SK-N-SH treated with all-trans-retinoic acid at 6 μM for 48 hours (cell line): ENCODE measurements at regions not wholly inside any gene's neighbourhood (a gene's known extent, or its start where the extent isn't known, plus 50 kb on each side); places are given as distances from the start of the nearest gene placed in this dataset.

Experiments
- ATAC-seq: fragments of 200-7000 bp; cut with Tn5 transposase; 3 replicates; pipeline ENCODE4 v1.9.1; 2020; ENCODE audit warnings: mild to moderate bottlenecking, moderate library complexity
- ARNTL ChIP-seq: fragments of 450-650 bp; formaldehyde crosslinking; IDR thresholded peaks from 2 replicates; pipeline ENCODE4 v1.5.0; 2020; ENCODE audit warnings: low read depth, mild to moderate bottlenecking, moderate library complexity, borderline replicate concordance
- BACH2 ChIP-seq: fragments of 250-450 bp; sonication (Bioruptor Pico); IDR thresholded peaks from 2 replicates; pipeline ENCODE4 v1.9.0; 2021; ENCODE audit warnings: mild to moderate bottlenecking, borderline replicate concordance
- CSDC2 ChIP-seq: fragments of 250-450 bp; sonication (Bioruptor Pico); IDR thresholded peaks from 2 replicates; pipeline ENCODE4 v1.5.0; 2020; ENCODE audit warnings: mild to moderate bottlenecking, moderate library complexity
- ESRRG ChIP-seq: fragments of 250-450 bp; sonication (Bioruptor Pico); IDR thresholded peaks from 2 replicates; pipeline ENCODE4 v1.6.1; 2021; ENCODE audit warnings: mild to moderate bottlenecking
- GLIS3 ChIP-seq: fragments of 250-450 bp; sonication (Bioruptor Pico); IDR thresholded peaks from 2 replicates; pipeline ENCODE4 v1.5.0; 2020; ENCODE audit warnings: mild to moderate bottlenecking, moderate library complexity
- ISL1 ChIP-seq: fragments of 250-450 bp; sonication (Bioruptor Pico); IDR thresholded peaks from 2 replicates; pipeline ENCODE4 v2.1.2; 2022; ENCODE audit warnings: mild to moderate bottlenecking, moderate library complexity
- OSR1 ChIP-seq: fragments of 250-450 bp; sonication (Bioruptor Pico); IDR thresholded peaks from 2 replicates; pipeline ENCODE4 v1.8.0; 2022; ENCODE audit warnings: moderate library complexity, mild to moderate bottlenecking, inconsistent platforms
- PATZ1 ChIP-seq: fragments of 250-450 bp; sonication (Bioruptor Pico); IDR thresholded peaks from 2 replicates; pipeline ENCODE4 v1.8.0; 2020; ENCODE audit warnings: mild to moderate bottlenecking, moderate library complexity, borderline replicate concordance
- POU6F1 ChIP-seq: fragments of 250-450 bp; sonication (Bioruptor Pico); IDR thresholded peaks from 2 replicates; pipeline ENCODE4 v1.8.0; 2021; ENCODE audit warnings: low read depth, mild to moderate bottlenecking, moderate library complexity, borderline replicate concordance
- RARB ChIP-seq: fragments of 250-450 bp; sonication (Bioruptor Pico); IDR thresholded peaks from 2 replicates; pipeline ENCODE4 v1.8.0; 2021; ENCODE audit warnings: mild to moderate bottlenecking, moderate library complexity
- SNAI2 ChIP-seq: fragments of 250-450 bp; sonication (Bioruptor Pico); IDR thresholded peaks from 2 replicates; pipeline ENCODE4 v1.5.0; 2020; ENCODE audit warnings: mild to moderate bottlenecking, moderate library complexity
- TCF4 ChIP-seq: fragments of 250-450 bp; sonication (Bioruptor Pico); IDR thresholded peaks from 2 replicates; pipeline ENCODE4 v1.8.0; 2021; ENCODE audit warnings: mild to moderate bottlenecking, moderate library complexity, borderline replicate concordance
- TOX ChIP-seq: fragments of 250-450 bp; sonication (Bioruptor Pico); IDR thresholded peaks from 2 replicates; pipeline ENCODE4 v1.8.0; 2021; ENCODE audit warnings: mild to moderate bottlenecking, moderate library complexity, borderline replicate concordance
- ZC3H10 ChIP-seq: fragments of 250-450 bp; sonication (Bioruptor Pico); IDR thresholded peaks from 2 replicates; pipeline ENCODE4 v1.5.1; 2021; ENCODE audit warnings: mild to moderate bottlenecking, moderate library complexity
- ZFP3 ChIP-seq: fragments of 250-450 bp; sonication (Bioruptor Pico); IDR thresholded peaks from 2 replicates; pipeline ENCODE4 v1.5.0; 2020; ENCODE audit warnings: mild to moderate bottlenecking, moderate library complexity
- ZFP30 ChIP-seq: fragments of 450-650 bp; formaldehyde crosslinking; IDR thresholded peaks from 2 replicates; pipeline ENCODE4 v1.5.0; 2022; ENCODE audit warnings: mild to moderate bottlenecking, moderate library complexity
- ZNF565 ChIP-seq: fragments of 450-650 bp; formaldehyde crosslinking; conservative IDR thresholded peaks from 2 replicates; pipeline ENCODE4 v1.5.0; 2020; ENCODE audit warnings: low read depth, mild to moderate bottlenecking, moderate library complexity
- ZNF70 ChIP-seq: fragments of 450-650 bp; formaldehyde crosslinking; IDR thresholded peaks from 2 replicates; pipeline ENCODE4 v1.5.0; 2020; ENCODE audit warnings: mild to moderate bottlenecking, moderate library complexity
- ZNF8 ChIP-seq: fragments of 450-650 bp; formaldehyde crosslinking; IDR thresholded peaks from 2 replicates; pipeline ENCODE4 v1.5.0; 2020; ENCODE audit warnings: mild to moderate bottlenecking, moderate library complexity
- TF ChIP-seq, protein P1 (sequence below): fragments of 250-450 bp; sonication (Bioruptor Pico); IDR thresholded peaks from 2 replicates; pipeline ENCODE4 v1.5.1; 2020; ENCODE audit warnings: low read depth, mild to moderate bottlenecking, moderate library complexity
- TF ChIP-seq, protein P2 (sequence below): fragments of 250-450 bp; sonication (Bioruptor Pico); IDR thresholded peaks from 2 replicates; pipeline ENCODE4 v1.5.1; 2021; ENCODE audit warnings: mild to moderate bottlenecking, moderate library complexity
- TF ChIP-seq, protein P3 (sequence below): fragments of 250-450 bp; sonication (Bioruptor Pico); IDR thresholded peaks from 2 replicates; pipeline ENCODE4 v1.5.0; 2020; ENCODE audit warnings: mild to moderate bottlenecking, moderate library complexity

DNA sequence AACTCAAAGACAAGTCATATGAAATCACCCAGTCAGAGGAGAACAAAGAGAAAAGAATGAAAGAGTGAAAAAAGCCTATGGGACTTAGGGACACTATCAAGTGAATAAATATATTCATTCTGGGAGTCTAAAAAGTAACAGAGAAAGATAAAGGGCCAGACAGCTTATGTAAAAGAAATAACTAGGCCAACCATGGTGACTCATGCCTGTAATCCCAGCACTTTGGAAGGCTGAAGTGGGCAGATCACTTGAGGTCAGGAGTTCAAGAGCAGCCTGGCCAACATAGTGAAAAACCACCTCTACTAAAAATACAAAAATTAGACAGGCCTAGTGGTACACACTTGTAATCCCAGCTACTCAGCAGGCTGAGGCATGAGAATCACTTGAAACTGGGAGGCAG is 154.7 kb upstream of the TMEM106B start (continued):
- no peak for TF ChIP-seq PATZ1 (CRISPR knock-in tag)
- TF ChIP-seq, all 23 proteins: peak for 0

- ATAC-seq = no peak
- TF ChIP-seq, protein P1, sequence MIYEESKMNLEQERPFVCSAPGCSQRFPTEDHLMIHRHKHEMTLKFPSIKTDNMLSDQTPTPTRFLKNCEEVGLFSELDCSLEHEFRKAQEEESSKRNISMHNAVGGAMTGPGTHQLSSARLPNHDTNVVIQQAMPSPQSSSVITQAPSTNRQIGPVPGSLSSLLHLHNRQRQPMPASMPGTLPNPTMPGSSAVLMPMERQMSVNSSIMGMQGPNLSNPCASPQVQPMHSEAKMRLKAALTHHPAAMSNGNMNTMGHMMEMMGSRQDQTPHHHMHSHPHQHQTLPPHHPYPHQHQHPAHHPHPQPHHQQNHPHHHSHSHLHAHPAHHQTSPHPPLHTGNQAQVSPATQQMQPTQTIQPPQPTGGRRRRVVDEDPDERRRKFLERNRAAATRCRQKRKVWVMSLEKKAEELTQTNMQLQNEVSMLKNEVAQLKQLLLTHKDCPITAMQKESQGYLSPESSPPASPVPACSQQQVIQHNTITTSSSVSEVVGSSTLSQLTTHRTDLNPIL (CRISPR knock-in tag) = no peak
- no peak for TF ChIP-seq ISL1 (CRISPR knock-in tag)
- TF ChIP-seq GLIS3 (CRISPR knock-in tag) = no peak
- no peak for TF ChIP-seq TCF4
- TF ChIP-seq, protein P2, sequence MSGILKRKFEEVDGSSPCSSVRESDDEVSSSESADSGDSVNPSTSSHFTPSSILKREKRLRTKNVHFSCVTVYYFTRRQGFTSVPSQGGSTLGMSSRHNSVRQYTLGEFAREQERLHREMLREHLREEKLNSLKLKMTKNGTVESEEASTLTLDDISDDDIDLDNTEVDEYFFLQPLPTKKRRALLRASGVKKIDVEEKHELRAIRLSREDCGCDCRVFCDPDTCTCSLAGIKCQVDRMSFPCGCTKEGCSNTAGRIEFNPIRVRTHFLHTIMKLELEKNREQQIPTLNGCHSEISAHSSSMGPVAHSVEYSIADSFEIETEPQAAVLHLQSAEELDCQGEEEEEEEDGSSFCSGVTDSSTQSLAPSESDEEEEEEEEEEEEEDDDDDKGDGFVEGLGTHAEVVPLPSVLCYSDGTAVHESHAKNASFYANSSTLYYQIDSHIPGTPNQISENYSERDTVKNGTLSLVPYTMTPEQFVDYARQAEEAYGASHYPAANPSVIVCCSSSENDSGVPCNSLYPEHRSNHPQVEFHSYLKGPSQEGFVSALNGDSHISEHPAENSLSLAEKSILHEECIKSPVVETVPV (CRISPR knock-in tag) = no peak
Observed at GRCh38 chr7:12056977-12057376, 154.1 kb upstream of the TMEM106B start.

DNA sequence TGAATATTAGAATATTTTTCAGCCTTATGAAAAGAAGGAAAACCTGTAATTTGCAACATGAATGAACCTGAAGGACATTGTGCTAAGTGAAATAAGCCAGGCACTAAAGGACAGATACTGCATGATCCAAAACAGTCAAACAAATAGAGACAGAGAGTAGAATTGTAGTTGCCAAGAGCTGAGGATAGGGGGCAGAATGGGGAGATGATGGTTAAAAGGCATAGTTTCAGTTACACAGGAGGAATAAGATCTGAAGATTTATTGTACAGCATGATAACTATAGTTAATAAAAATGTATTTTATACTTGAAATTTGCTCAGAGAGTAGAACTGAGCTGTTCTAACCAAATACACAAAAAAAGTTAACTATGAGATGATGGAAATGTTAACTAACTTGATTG is 149.0 kb upstream of the TMEM106B start:
- peak; percentile 66; the same call in 2 of the 3 replicates for ATAC-seq
- no peak for TF ChIP-seq ZNF8 (CRISPR knock-in tag)
- TF ChIP-seq, protein P1 (CRISPR knock-in tag) = no peak
- TF ChIP-seq ZFP30 = no peak

DNA sequence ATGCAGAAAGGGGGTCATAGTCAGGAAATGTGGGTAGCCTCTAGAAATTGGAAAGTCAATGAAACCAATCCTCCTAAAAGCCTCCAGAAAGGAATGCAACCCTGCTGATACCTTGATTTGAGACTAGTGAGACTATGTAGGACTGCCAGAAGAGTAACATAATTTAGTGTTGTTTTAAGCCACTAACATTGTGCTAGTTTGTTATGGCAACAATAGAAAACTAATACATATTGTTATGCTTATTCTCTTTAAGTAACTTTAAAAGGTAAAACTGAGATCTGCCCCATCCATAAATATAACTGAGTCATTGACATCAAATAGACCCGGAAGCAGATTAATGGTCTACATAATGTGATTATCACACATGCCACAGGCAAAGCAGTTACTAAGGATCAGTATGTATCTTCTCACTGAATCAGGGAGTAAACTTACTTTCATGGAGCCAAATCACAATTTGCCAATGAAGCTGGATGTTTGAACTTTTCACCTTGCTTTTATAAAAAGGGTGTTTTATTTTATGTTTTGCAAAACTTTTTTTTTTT is 146.4 kb upstream of the TMEM106B start:
- ATAC-seq = no peak; the same call in 2 of the 3 replicates
- TF ChIP-seq ZNF565 = no peak
- TF ChIP-seq ZFP3 (CRISPR knock-in tag) = no peak
- TF ChIP-seq GLIS3 (CRISPR knock-in tag) = no peak
- no peak for TF ChIP-seq TOX (CRISPR knock-in tag)
- TF ChIP-seq OSR1 (CRISPR knock-in tag) = no peak
- TF ChIP-seq ZNF8 (CRISPR knock-in tag) = peak; percentile 69; the same call in 1 of the 2 replicates
- no peak; the same call in 1 of the 2 replicates for TF ChIP-seq TCF4
- no peak for TF ChIP-seq RARB
- TF ChIP-seq ZC3H10 = no peak
- TF ChIP-seq PATZ1 (CRISPR knock-in tag) = peak; percentile 49; the same call in 1 of the 2 replicates
- no peak for TF ChIP-seq ESRRG (CRISPR knock-in tag)
- no peak for TF ChIP-seq POU6F1
- TF ChIP-seq ISL1 (CRISPR knock-in tag) = peak; percentile 90
- TF ChIP-seq ARNTL (CRISPR knock-in tag) = no peak
- TF ChIP-seq, protein P2 (CRISPR knock-in tag) = no peak
- TF ChIP-seq, protein P3, sequence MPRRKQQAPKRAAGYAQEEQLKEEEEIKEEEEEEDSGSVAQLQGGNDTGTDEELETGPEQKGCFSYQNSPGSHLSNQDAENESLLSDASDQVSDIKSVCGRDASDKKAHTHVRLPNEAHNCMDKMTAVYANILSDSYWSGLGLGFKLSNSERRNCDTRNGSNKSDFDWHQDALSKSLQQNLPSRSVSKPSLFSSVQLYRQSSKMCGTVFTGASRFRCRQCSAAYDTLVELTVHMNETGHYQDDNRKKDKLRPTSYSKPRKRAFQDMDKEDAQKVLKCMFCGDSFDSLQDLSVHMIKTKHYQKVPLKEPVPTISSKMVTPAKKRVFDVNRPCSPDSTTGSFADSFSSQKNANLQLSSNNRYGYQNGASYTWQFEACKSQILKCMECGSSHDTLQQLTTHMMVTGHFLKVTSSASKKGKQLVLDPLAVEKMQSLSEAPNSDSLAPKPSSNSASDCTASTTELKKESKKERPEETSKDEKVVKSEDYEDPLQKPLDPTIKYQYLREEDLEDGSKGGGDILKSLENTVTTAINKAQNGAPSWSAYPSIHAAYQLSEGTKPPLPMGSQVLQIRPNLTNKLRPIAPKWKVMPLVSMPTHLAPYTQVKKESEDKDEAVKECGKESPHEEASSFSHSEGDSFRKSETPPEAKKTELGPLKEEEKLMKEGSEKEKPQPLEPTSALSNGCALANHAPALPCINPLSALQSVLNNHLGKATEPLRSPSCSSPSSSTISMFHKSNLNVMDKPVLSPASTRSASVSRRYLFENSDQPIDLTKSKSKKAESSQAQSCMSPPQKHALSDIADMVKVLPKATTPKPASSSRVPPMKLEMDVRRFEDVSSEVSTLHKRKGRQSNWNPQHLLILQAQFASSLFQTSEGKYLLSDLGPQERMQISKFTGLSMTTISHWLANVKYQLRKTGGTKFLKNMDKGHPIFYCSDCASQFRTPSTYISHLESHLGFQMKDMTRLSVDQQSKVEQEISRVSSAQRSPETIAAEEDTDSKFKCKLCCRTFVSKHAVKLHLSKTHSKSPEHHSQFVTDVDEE (CRISPR knock-in tag) = no peak
- TF ChIP-seq BACH2 (CRISPR knock-in tag) = no peak
- no peak for TF ChIP-seq CSDC2 (CRISPR knock-in tag)
- no peak for TF ChIP-seq ZFP30
- peak; percentile 58; the same call in 1 of the 2 replicates for TF ChIP-seq SNAI2 (CRISPR knock-in tag)
- no peak for TF ChIP-seq ZNF70 (CRISPR knock-in tag)
